ENCODE measurements at regions not wholly inside any gene's neighbourhood (a gene's known extent, or its start where the extent isn't known, plus 50 kb on each side); places are given as distances from the start of the nearest gene placed in this dataset.

GRCh38 chr11:123302751-123303195 is 107.7 kb upstream of the CLMP start:
- no peak for DNase-seq

GRCh38 chr11:123301696-123302400 is 106.8 kb upstream of the CLMP start:
- DNase-seq: no peak

- DNase-seq: no peak
These were observed 106.1 kb upstream of the CLMP start for GRCh38 chr11:123301013-123301591.

GRCh38 chr11:123299721-123300120 is 104.7 kb upstream of the CLMP start:
- no peak for DNase-seq

GRCh38 chr11:123298488-123299447 is 103.7 kb upstream of the CLMP start:
- DNase-seq: no peak

- no peak for DNase-seq
These were observed 97.6 kb upstream of the CLMP start for GRCh38 chr11:123292647-123293046.

- DNase-seq: no peak
These were observed 96.3 kb upstream of the CLMP start for GRCh38 chr11:123291201-123291869.

GRCh38 chr11:123286761-123287160 is 91.7 kb upstream of the CLMP start:
- DNase-seq: no peak

- DNase-seq: no peak
These were observed 91.2 kb upstream of the CLMP start for GRCh38 chr11:123286255-123286654.

- DNase-seq: no peak
These were observed 89.4 kb upstream of the CLMP start for GRCh38 chr11:123284454-123284853.

GRCh38 chr11:123282597-123282996 is 87.5 kb upstream of the CLMP start:
- no peak for DNase-seq

- DNase-seq: no peak
These were observed 78.6 kb upstream of the CLMP start for GRCh38 chr11:123273616-123274015.

GRCh38 chr11:123272565-123272964 is 77.5 kb upstream of the CLMP start:
- no peak for DNase-seq

- DNase-seq: no peak
These were observed 73.1 kb upstream of the CLMP start for GRCh38 chr11:123268156-123268555.

- DNase-seq: no peak
These were observed 70.9 kb upstream of the CLMP start for GRCh38 chr11:123265951-123266350.

GRCh38 chr11:123264431-123264780 is 69.4 kb upstream of the CLMP start:
- no peak for DNase-seq

GRCh38 chr11:123261345-123262106 is 66.5 kb upstream of the CLMP start:
- DNase-seq: peak in 1 of 2 experiments; percentile 86

- no peak for DNase-seq
These were observed 65.6 kb upstream of the CLMP start for GRCh38 chr11:123260511-123261211.

- DNase-seq: no peak
These were observed 63.8 kb upstream of the CLMP start for GRCh38 chr11:123258877-123259276.

GRCh38 chr11:123257370-123257769 is 62.3 kb upstream of the CLMP start:
- DNase-seq: no peak

GRCh38 chr11:123255909-123256308 is 60.9 kb upstream of the CLMP start:
- no peak for DNase-seq

- DNase-seq: no peak
These were observed 59.3 kb upstream of the CLMP start for GRCh38 chr11:123254357-123254756.
